RPMI7951 (cell line): ENCODE measurements at regions not wholly inside any gene's neighbourhood (a gene's known extent, or its start where the extent isn't known, plus 50 kb on each side); places are given as distances from the start of the nearest gene placed in this dataset.
A peak's percentile ranks its signal among the peaks of the same experiment; 100 is the strongest.
"Not testable (repeated sequence)": the region's sequence is repeated elsewhere in the genome, so short reads cannot be mapped to it uniquely, and the experiment has no call there.

ENCODE experiments used
- DNase-seq: peaks from one replicate; pipeline ENCODE4 v3.0.0-alpha.2; 2012; ENCODE audit warnings: low read depth

DNA sequence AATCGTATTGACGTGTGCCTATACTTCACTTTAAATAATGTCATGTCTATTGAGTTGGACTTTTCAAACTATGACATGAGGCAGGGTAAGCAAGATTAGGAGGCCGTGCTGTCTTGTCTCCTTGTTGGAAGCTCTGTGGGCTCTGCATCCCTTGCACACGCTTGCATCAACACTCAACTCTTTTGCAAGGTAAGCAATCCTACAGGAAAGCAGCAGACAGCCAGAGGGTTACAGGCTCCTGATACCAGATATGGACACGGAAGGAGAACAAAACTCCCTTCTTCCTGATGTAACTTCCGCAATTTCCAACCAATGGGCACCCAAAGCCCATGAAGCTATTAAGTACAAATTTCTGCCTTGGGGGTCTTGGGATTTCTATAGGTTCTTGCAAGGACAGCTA, 1520.7 kb upstream of the B3GALT2 start:
- no peak for DNase-seq

DNA sequence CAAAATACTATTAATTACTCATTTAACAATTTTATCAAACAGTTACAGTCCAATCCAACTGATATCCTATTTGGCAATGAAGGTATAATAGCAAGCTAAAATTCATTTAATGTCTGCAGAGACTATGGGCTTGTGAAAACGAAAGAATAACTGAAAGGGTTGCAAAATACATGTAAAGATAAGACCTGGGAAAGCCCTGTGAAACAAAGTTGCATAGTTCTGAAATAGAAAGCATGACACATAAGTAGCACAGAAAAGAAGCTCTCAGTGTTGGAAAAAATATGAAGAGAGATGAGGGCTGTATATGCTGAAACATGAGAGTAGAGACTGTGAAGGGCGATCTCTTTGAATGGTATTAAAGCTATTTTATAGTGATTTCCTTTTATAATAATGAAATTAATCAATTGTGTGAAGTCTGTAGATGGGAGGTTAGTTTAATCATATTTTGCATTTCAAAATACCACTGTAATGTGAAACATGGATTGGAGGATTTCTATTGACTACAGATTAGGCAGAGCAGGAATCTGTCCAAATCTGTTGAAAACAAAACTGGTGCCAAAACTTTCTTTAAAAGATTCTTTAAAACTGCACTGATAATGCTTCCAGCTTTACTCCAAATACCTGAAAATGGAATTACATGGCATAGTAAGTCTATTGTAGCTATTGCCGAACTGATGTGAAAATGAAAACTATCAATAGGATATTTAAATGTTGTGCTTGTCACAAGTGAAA, 1518.9 kb upstream of the B3GALT2 start:
- no peak for DNase-seq

DNA sequence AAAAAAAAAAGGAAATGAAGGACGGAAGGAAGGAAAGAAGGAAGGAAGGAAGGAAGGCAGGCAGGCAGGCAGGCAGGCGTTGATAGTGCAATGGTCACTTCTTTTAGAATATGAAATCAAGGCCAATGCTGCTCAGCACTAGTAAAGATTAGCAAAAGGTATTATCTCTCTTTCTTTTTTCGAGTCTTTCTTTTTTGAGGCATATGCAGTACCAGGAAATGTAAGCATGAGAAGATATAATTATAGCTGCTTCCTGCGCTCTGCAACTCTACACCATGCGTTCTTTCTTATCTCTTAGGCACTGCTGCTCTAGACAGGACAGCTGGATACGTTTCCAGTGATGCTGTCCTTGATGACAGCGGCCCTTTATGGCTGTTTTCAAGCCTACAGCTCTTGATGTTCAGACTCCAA, 1512.5 kb upstream of the B3GALT2 start:
- DNase-seq, result peak; percentile 4

DNA sequence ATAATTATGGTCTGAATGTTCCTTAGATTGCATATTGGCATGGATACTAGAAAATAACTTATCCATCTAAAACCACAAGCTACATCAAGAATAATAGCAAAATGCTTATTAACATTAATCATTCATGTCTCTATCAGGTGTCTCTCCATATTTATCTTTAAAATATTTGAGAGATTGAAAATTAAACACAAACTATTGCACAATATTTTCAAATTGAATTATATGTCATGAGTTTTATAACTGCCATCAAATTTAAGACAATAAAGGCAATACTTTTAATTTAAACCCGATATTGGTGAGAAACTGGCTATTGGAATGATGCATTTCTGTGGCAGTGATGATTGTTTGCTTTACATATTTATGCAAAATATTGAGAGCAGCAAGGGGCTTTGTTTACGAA, 1506.8 kb upstream of the B3GALT2 start:
- DNase-seq, result no peak

DNA sequence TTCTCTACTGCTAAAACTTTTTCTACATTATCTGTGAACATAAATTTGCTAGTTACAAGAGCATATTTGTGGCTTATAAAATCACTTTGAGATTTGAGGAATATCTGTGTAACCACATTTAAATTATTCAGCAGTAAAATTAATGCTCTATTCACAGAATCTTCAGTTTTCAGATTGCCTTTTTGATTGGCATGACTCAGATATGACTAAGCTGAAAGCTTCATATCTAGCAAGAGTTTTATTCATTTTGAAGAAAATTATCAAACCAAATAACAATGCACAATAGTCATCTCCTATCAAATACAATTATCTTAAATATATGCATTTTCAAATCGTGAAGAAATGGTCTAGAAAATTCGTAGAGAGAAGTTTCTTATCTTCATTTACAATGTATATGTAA, 1498.2 kb upstream of the B3GALT2 start:
- DNase-seq, result no peak

DNA sequence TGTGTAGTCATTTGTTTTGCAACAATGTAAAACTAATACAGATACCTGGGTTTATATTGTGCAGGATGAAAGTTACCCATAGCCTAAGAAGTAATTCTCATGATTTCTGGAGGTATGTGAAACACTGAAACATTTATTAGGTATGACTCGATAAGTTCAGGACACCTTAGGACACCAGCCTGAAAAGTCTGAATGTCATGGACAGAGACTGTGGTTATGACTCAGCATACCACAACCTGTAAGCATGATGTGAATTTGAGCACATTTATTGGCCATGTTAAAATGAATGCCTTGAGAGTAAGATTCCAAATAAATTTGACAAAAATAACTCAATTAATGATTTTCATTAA, 1471.7 kb upstream of the B3GALT2 start:
- peak; percentile 66 for DNase-seq

DNA sequence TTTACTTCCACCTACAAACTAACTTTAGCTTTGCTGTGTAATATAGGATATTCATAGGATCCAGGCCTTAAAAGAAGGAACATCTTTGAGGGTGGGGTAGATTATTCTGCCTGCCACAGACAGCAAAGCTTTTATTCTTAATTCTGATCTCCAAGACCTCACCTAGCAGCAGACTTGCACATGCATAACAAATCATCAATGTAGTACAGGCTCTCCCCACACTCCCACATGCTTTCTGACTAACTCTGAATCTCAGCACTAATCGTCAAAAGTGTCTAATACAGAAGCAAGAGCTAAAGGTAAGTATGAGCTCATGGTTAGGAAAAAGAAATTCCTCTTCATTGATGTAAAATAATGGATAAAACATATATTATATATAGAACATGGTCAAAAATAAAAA, 1468.5 kb upstream of the B3GALT2 start:
- DNase-seq, result no peak

DNA sequence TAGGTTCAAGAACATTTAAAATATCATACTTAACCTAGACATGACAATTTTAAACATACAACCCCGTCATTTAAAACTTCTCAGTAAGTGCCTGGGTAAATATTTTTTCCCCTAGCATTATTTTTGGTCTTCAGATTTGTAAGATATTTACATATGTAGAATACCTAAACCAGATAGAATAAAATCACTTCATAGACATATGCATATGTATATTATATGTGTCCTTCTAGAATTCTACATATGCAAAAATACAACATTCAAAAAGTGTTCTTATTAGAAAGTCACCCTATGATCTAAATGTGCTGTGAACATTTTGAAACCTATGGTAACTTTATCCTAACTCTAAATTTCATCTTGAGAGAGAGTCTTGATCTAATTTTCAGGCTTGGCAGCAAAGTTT, 1467.0 kb upstream of the B3GALT2 start:
- DNase-seq, result no peak

DNA sequence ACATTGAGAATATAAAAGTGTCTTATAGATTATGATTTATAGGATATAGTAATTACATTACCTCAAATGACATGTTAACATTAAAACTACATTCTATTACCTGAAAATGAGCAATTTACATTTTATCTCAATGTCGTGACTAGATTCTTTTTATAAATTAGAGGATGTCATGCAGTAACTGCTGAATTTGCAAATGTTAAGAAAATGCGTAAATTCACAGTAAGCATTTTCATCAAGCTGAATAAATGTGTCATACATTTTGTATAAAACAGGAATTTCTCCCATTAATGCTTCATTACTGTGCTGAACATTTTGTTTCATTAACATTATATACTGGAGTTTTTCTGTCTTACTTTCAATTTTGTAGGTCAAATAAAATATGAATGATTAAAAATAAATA, 1460.7 kb upstream of the B3GALT2 start:
- no peak for DNase-seq

DNA sequence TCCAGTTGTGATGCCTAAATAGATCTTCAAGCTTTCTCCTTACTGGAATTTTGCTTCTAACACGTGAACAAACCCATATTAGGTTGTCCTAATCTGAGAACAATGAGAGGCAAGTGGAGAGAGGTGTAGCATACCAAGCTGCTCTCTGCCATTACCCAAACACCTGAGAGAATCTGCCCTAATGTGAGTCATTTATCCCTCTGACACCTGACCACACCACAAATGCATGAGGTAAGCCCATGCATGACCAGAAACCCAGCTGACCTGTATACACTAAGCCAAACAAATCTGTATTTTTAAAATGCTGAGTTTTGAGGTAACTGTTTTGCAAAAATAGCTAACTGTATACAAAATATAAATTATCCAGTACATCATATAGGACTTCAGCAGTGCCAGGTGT, 1458.1 kb upstream of the B3GALT2 start:
- no peak for DNase-seq

DNA sequence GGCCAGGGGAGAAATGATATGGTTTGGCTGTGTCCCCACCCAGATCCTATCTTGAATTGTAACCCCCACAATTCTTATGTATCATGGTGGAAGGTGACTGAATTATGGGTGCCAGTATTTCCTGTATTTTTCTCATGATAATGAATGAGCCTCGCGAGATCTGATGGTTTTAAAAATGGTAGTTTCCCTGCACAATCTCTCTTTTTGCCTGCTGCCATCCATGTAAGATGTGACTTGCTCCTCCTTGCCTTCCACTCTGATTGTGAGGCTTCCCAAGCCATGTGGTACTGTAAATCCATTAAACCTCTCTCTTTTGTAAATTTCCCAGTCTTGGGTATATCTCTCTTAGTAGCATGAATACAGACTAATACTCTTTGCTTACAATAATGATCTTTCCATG, 1453.9 kb upstream of the B3GALT2 start:
- DNase-seq, result no peak

DNA sequence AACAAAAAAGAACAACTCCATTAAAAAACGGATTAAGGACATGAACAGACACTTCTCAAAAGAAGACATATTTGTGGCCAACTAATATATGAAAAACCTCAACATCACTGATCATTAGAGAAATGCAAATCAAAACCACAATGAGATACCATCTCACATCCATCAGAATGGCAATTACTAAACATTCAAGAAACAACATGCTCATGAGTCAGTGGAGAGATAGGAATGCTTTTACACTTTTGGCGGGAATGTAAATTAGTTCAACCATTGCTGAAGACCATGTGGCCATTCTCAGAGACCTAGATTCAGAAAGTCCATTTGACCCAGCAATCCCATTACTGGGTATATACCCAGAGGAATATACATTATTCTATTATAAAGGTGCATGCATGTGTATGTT, 1442.6 kb upstream of the B3GALT2 start:
- no peak for DNase-seq

DNA sequence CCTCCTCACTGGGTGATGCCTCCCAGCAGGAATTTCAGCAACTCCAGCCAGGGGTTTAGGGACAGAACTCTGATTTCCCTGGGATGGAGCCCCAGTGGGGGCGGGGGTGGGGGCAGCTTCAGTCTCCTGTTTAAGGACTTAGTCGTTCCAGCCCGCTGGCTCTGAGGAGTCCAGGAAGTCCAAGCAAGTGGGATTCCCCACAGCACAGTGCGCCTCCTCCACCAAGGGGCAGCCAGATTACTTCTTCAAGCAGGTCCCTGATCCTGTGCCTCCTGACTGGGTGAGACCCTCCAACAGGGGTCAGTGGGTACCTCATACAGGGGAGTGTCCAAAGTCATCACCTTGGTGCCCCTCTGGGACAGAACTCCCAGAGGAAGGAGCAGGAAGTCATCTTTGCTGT, 1438.4 kb upstream of the B3GALT2 start:
- DNase-seq, result no peak

DNA sequence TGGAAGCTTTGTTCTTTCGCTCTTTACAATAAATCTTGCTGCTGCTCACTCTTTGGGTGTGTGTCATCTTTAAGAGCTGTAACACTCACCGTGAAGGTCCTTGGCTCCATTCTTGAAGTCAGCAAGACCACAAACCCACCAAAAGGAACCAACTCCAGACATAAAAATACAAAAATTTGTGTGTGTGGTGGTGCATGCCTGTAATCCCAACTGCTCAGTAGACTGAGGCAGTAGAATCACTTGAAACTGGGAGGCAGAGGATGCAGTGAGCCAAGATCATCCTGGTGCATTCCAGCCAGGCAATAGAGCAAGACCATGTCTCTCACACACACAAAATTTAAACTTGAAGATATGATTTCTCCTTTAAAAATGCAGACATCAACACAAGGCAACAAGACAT, 1431.7 kb upstream of the B3GALT2 start:
- DNase-seq, result no peak

DNA sequence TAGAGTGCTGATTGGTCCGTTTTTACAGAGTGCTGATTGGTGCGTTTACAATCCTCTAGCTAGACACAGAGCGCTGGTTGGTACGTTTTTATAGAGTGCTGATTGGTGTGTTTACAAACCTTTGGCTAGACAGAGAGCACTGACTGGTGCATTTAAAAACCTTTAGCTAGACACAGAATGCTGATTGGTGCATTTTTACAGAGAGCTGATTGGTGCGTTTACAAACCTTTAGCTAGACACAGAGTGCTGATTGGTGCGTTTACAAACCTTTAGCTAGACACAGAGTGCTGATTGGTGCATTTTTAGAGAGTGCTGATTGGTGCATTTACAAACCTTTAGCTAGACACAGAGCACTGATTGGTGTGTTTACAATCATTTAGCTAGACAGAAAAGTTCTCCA, 1430.9 kb upstream of the B3GALT2 start:
- DNase-seq, result not testable (repeated sequence)

DNA sequence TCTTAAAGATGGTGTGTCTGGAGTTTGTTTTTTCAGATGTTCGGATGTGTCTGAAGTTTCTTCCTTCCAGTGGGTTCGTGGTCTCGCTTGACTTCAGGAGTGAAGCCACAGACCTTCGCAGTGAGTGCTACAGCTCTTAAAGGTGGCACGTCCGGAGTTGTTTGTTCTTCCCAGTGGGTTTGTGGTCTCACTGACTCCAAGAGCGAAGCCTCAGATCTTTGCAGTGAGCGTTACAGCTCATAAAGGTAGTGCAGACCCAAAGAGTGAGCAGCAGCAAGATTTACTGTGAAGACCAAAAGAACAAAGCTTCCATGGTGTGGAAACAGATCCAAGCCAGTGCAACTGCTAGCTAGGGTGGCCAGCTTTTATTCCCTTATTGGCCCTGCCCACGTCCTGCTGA, 1430.4 kb upstream of the B3GALT2 start:
- DNase-seq, result no peak

DNA sequence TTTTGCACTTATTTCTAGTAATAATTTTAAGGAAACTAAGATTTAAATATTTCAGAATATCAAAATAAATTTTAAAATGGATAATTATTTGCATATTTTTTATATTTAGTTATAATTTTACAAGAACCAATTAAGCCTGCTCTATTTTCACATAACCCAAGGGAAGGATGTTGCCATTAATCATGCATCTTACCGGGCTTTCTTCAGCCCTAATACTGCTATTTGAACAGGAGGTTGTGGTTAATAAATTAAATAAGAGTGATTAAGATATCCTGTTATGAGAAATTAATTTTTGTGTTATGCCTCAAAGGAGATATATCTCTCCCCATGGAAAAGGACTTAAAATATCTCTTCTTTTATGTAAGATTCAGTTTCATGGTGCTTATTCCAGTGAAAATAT, 1415.8 kb upstream of the B3GALT2 start:
- DNase-seq, result no peak

DNA sequence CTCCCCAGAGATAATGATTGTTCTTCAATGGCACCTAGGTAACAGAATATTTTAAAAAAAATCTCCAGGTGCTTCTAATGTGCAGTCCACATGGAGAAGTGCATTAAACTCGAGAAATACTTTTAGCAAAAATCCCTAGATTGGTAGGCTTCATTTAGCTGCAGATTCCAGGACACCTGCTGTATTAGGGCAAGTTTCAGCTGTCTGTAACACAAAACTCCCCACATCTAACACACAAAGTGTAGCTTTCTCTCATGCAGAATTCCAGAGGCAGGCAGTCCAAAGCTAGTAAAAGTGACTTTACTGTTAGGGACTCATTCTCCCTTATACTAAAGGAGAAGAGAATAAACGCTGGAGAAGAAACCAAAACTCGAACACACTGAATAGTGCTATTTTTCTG, 1414.3 kb upstream of the B3GALT2 start:
- no peak for DNase-seq

DNA sequence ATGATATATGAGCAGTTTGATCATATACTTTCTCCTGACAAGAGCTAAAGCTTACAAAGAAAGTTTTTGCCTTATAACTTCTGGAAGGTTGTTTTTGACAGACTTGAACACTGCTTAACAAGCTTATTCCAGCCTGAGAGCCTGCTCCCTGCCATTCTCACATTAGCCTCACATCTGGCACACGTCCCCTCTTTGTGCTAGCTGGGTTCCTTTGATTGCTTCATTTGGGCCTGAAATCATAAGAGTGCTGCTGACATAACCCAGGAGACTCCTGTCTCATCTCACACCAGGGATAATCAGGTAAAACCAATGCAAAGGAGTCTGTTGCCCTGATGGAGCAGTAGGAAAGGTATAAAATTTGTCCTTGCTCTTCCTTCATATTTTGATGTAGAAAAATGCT, 1411.7 kb upstream of the B3GALT2 start:
- no peak for DNase-seq

DNA sequence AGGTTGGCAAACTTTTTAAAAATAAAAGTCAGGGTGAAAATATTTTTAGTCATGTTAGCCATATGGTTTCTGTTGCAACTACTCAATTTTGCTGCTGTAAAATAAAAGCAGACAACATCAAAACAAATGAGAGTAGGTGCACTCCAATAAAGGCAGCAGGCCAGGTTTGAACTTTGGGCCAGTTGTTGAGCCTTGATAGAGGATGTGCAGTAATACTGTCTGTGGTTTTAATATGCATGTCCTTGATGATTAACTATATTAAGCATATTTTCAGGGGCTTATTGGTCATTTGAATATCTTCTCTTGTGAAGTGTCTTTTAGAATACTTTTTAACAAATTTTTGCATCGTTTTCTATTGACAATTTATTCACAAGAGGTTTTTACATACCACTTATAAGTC, 1399.9 kb upstream of the B3GALT2 start:
- DNase-seq, result no peak

DNA sequence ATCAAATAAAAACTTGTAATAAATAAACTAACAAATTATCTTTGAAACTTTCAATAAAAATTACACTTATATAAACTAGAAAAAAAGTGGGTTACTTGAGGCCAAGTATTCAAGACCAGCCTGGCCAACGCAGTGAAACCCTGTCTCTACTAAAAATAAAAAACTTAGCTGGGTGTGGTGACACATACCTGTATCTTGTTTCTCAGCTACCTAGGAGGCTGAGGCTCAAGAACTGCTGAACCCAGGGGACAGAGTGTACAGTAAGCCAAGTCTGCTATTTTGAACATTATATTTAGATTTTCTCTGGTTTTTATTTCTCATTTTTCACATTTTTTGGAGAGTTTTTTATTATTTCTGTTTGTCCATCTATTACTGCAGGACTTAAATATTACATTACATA, 1397.6 kb upstream of the B3GALT2 start:
- no peak for DNase-seq

DNA sequence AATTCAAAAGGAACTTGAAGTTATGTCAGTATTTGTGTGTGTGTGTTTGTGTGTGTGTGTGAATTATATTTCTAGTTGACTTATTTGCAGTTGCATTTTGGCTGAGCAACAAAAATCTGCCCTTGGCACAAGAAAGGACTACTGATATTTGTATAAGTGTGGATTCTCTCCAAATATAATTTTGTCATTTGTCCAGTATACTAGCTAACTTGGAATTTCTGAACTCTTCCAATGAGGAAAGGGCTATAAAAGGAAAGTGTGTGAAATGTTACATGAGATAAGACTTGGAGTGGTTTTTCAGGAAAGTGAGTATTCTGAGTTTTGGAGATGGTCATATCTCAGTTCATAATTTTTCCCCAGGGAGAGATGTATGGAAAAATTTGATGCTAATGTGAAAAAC, 1384.1 kb upstream of the B3GALT2 start:
- DNase-seq, result no peak

DNA sequence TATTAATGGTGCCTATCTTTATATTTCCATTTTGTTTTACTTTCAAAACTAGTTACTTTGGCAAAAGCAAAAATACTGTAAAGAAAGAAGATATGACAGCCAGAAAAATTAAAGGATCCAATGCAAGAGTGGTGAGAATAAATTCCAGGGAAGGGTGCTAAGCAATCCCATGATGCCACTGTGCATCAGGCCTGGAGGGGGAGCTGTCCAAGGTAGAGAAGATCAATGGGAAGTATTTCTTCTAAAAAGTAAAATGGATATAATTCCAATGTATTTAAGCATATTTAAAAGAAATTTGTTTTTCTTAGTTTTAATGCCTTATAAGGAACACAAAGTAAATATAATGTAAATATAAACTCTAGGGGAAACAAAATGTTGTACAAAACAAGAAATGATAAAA, 1382.2 kb upstream of the B3GALT2 start:
- DNase-seq, result no peak

DNA sequence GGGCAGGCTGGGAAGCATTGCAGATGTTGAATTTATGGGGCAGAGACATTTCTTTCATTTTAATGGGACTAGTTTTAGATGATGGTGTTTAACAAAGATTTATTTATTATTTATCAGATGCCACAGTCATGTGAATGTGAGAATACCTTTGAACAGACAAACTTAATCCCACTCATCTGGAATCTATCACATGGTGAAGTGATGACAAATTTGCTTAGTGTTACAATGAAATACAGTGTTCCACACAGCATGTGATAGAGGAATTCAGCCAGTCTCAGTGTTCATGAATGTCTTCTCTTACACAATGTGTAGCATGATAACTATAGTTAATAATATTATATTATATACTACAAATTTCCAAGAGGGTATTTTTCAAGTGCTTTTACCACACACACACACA, 1361.7 kb upstream of the B3GALT2 start:
- DNase-seq, result no peak

DNA sequence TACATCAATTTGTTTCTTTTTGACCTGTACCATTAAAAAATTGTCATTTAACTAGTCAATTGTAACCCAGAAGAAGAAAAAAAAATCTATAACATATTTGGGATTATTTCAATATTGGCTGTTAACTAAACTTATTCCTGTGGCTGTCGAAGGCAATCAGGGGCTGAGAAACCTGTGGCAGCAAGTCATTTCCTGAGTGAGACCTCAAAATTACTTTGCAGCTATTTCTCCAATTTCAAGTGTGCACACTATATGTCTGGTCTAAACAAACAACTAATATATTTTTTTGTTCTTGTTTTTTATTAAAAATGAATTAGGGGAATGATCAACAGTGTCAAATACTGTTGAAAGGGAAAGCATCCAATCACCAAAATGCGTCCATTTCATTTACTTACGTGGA, 1357.6 kb upstream of the B3GALT2 start:
- DNase-seq, result no peak
